Erythroblast (primary cell): ENCODE measurements at regions not wholly inside any gene's neighbourhood (a gene's known extent, or its start where the extent isn't known, plus 50 kb on each side); places are given as distances from the start of the nearest gene placed in this dataset.

ENCODE experiments used
- DNase-seq, 2 experiments: peaks; one replicate each; lab custom pipeline; 2025; lab: John Stamatoyannopoulos, UW
- GATA1 ChIP-seq: IDR thresholded peaks from 2 replicates; pipeline ENCODE4 v1.6.1; 2011; ENCODE audit warnings: low read depth, mild to moderate bottlenecking, control low read depth, low read length, moderate library complexity
- POLR2A ChIP-seq: IDR thresholded peaks from 2 replicates; pipeline ENCODE4 v1.6.1; 2011; ENCODE audit warnings: mild to moderate bottlenecking, low read length

DNA sequence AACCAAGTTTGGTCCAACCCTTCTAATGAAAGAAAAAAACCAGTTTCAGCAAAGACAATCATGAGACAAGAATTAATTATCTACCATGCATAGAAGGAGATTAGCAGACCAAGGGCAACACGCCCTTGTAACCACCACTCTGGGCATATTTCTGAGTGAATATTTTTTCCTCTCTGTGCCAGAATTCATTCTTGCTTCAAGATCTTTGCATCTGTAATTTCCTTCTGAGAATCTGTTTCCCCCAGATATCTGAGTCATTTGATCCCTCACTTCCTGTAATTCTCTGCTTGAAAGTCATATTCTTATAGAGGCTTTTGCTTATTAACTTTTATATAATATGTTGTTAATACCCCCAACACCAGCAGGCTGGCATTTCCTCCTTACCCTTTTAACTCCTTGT lies 243.7 kb downstream of the SLC16A7 start:
- TF ChIP-seq GATA1 (no peak), POLR2A (no peak)
- DNase-seq, result peak in 1 of 2 experiments; percentile 42

DNA sequence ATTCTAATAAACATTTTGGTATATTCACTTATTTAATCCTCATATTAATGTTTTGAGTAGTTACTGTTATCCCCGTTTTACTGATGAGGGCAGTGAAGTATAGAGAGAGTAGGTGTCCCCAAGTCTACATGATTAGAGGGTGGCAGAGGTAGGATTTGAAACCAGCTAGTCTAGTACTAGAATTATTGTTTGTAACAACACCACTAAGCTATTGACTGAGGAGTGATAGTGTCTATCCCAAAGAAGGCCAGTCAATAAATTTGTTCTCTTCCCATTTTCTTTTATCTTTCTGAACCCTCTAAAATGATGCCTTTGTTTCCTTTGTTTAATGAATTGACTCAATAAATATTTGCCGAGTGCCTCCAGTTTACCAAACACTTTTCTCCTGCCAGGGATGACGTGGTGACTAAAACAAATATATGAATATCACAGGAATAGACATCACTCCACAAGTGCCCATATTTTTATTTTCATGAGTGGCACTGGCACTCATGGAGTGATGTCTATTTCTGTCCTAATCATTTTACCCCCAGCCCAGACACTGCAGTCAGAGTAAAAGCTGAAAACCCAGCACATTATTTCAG lies 247.5 kb downstream of the SLC16A7 start:
- TF ChIP-seq GATA1, result no peak
- TF ChIP-seq POLR2A, result no peak
- DNase-seq, result no peak

DNA sequence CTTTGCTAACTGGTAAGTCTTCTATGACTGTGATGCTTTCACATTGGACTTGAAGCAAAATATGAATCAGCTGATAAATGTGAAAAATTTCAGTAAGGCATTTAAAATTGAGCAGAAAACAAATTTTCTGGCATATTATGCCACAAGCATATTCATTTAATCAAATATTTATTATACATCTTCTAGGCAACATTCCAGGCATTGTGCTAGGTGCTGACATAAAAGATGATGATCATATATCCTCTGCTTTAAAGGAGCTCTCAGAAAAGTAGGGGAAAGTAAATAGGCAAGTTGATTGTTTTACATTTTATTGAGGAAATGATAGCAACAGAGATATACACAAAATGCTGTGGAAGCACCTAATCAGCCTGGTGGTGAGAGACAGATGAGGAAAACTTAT lies 248.9 kb downstream of the SLC16A7 start:
- DNase-seq, result no peak

DNA sequence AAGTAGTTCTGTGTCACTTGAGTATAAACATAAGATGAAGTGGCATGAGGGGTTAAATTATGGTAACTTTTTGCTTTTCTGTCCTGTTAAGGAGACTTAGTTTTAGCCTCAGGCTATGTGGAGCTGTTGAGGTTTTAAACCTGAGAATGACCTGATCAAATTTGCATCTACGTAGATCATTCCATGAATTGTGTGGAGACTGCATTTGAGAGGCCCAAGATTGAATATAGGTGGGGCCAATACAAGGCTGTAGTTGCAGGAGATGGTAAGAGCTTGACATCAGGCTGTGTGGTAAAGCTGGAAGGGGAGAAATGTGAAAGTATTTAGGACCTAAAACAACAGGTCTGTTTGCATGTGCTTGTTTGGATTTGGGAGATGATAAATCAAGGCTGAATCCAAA lies 249.5 kb downstream of the SLC16A7 start:
- no peak for TF ChIP-seq POLR2A
- no peak for DNase-seq

More for the DNA sequence above, 248.9 kb downstream of the SLC16A7 start:
- TF ChIP-seq POLR2A (no peak), GATA1 (no peak)

DNA sequence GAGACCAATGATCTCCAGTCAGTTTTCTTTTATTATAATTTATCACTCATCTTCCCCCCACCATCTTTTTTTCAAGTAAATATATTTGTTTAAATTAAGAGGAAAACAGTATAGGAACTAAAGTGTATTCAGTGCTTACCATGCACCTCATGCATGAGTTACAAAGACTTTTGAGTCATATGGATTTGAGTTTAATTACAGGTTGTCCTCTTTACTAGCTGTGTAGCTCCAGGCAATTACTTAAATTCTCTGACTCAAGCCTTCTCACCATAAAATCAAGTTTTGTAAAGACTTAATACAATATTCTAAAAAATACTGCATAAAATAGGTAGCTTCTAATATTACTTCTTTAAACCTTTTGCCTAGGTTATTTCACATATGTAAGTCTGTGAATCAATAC lies 251.3 kb downstream of the SLC16A7 start:
- no peak for DNase-seq
- TF ChIP-seq GATA1 (no peak), POLR2A (no peak)

DNA sequence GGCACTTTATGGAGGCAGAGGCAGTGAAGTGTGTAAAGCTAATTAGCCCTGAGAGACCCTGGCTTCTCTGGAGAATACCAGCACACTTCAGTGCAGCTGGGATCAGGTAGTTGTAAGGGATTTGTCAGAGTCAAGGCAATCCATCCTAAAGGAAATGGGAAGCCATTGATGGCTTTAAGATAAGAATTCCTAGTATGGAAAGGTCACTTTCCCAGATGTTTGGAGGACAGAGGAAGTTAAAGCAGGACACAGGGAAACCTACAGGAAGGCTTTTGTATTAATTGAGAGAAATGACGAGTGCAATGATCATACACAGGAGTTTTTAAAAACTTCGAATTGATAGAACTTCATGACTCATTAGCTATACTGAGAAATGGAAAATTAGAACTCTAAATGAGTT lies 254.4 kb downstream of the SLC16A7 start:
- TF ChIP-seq GATA1 (no peak), POLR2A (no peak)
- DNase-seq, result no peak

DNA sequence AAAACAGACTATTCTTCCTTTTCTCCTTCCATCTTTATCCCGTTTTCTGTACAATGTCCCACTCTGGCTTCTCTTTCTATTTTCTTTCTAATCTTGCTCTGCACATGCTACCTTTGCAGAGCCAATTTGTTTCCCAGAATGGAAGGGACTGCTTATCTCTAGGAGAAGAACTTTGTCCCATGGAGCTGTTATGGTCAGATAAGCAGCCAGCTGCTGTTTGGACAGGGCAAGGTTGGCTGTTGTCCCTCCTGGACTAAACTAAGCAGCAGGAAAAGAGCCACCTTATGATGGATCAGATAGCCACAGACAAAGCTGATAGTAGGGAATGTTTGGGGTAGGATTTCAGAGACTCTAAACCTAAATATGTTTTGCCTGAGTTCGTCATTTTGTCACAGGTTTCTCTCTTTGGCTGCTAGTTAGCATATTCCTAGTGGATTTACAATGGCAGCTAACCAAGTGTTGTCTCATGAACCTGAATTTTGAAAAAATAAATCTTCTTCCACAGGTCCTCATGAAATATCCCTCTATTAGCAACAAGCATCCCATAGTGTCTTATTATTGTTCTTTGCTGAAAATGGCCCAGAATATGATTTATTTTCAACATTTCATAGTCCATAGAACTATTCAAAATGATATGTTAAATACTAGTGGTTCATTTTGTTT lies 262.8 kb downstream of the SLC16A7 start:
- peak; percentile 13 to 74 for DNase-seq
- TF ChIP-seq POLR2A (no peak), GATA1 (no peak)

DNA sequence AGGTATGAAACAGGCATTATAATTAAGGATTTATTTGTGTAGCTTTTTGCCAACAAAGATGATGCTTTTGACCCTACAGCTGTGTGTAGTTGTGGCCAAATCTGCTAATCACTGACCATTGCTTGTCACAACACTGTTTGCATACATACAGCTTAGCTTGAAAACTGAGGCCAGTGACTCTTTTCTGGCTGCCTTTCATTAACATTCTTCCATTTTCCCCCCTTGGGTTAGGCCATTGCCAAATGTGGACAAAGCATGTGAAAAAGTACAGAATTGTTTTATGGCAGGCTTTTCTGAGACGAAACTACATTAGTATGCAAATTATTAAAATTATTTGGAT lies 263.3 kb downstream of the SLC16A7 start:
- no peak for DNase-seq
- TF ChIP-seq GATA1 (no peak), POLR2A (no peak)

DNA sequence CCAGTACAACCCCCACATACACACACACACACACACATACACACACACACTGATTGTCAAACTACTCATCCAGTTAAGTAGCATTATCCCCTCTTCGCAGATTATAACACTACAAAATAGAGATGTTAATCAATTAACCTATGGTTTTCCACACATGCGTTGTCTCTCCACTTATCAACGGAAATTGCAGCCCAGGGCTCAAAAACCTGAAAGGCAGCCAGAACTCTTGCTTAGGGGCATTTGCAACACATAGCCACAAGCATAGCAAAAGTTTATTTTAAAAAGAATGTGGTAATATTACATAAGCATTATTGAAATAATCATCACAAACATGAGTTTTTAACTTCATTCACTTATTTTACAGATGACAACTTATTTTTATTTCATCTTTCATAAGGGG lies 265.8 kb downstream of the SLC16A7 start:
- no peak for DNase-seq
- TF ChIP-seq POLR2A, result no peak
- TF ChIP-seq GATA1, result no peak

DNA sequence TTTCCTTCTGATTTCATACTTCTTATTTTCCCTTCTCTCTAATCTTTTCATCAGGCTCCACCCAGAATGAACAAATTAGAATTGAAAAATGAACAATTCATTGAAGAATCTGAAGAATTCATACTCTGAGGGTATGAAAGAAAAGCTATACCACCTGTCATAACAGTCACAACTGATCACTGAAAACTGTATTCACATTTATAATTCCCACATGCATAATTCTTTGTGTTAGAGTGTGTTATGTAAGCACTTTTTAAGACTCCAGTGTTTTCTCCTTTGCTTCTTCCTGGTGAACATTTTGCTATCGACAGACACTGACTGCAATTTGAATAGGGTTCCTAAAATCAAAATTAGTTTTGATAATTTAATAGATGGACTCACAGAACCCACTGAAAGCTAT lies 271.2 kb downstream of the SLC16A7 start:
- TF ChIP-seq GATA1, result no peak
- TF ChIP-seq POLR2A, result no peak
- no peak for DNase-seq

DNA sequence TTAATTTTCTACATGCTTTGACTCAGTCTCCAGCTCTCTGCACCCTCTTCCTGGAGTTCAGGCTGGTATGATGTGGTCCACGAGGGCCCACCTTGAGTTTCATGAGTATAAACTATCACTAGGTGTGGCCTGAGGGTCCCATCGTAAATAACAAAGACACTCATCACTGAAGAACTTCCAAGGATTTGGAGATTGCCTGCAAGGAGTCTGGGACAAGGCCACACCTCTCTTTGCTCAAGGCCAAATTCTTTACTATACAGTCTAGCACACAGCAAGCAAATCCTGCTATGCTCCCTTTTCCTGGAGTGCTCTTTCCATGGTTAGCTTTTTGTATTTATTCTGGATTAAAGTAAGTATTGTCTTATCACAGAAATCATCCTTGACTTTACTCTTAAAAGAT lies 271.9 kb downstream of the SLC16A7 start:
- no peak for DNase-seq
- TF ChIP-seq GATA1 (no peak), POLR2A (no peak)

DNA sequence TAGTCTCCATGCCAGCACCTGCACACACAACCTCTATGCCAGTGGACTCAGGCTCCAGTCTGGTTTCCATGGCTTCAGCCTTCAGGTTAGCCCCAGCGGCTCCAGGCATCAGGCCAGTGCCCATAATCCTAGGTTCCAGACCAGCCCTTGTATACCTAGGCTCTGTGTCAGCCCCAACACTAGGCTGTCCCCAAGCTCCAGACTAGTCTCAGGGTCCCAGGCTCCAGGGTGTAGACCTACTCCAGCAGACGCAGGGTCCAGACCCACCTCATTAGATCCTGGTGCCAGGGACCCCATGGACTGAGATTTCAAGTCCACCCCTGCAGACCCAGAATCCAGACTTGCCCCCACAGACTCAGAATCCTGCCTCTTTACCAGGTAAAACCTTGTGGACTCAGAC lies 275.9 kb downstream of the SLC16A7 start:
- no peak for DNase-seq
- no peak for TF ChIP-seq GATA1
- no peak for TF ChIP-seq POLR2A

DNA sequence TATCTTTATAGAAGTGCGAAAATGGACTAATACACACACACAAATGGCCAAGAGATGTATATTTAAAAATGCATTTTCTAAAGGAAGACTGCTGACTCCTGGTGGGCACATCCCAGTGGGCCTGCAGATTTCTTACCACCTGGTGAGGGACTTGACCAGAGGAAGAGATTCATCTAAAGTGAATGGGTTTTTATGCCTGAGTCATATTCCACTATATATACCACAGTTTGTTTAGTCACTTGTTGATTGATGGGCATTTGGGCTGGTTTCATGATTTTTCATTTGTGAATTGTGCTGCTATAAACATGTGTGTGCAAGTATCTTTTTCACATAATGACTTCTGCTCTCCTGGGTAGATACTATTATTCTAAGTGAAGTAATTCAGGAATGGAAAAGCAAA lies 277.3 kb downstream of the SLC16A7 start:
- no peak for DNase-seq
- TF ChIP-seq POLR2A (no peak), GATA1 (no peak)

DNA sequence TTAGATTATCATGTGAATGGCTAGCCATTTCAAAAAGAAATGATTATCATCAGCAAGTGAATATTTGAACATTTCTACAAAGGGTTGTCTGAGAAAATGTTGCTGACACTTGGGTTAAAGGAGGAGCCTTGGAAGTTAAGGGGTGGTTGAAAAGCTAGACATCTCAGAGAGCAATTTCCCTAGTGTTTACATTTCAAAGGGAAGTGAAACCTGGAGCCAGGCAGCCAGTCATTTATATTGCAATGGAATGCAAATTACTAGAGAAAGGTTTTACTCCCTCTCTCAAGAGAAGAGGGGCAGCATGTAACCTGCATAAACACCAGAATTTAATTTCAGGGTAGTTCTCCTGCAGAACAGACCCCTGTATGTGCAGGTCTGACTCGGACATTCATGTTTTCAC lies 279.0 kb downstream of the SLC16A7 start:
- TF ChIP-seq GATA1 (no peak), POLR2A (no peak)
- DNase-seq, result no peak

DNA sequence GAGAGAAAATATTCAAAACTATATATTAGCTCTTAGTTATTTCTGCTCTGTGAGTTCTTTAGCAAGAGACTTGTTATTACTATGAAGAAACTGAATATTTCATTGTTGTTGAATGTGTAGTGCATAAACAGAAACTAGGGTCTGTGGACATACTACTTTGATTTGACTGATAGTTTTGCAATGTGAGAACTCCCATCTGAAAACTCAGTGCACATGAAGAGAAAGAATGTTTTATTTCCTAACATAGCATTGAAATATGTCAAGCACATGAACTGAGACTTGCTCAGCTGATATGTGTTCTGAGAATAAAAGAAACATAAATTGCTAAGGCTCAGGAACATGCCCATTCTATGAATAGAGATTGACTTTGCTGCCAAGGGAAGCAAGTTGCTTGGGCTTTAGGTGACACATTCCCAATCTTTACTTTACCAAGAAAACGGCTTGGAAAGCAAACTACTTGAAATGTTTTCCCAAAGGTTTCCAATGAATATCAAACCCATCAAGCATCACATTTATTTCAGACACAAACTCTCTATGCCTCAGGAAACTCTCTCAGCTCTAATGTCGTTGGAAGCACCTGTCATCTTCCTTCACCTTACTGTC lies 290.4 kb downstream of the SLC16A7 start:
- DNase-seq, result no peak
- TF ChIP-seq GATA1 (no peak), POLR2A (no peak)

DNA sequence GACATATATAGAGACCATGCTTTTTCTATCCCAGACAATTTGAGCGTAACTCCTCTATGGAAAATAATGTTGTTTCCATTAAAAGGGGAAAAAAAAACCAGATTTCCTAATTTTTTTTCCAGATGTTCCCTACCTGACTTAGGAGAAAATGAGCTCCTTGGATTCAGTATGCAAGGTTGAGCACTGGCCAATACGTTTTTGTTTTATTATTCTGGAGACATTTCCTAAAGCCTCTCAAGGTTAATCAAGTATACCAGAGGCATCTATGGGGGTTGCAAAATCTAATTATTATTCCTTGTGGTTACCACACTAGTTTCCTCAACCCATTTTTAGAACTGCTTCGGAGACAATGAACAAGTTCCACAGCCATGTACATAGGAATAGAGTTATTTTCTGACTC lies 291.3 kb downstream of the SLC16A7 start:
- TF ChIP-seq GATA1, result no peak
- no peak for TF ChIP-seq POLR2A
- no peak for DNase-seq
